Amniotic epithelial cell (primary cell): ENCODE measurements at regions not wholly inside any gene's neighbourhood (a gene's known extent, or its start where the extent isn't known, plus 50 kb on each side); places are given as distances from the start of the nearest gene placed in this dataset.
"Not testable (repeated sequence)": the region's sequence is repeated elsewhere in the genome, so short reads cannot be mapped to it uniquely, and the experiment has no call there.

Experiments
- DNase-seq: peaks from one replicate; pipeline ENCODE4 v3.0.0-alpha.2; 2010; ENCODE audit warnings: low read depth

GRCh38 chr6:27106382-27106781 lies 141.1 kb upstream of the PRSS16 start:
- DNase-seq: no peak

GRCh38 chr6:27111743-27112142 lies 135.8 kb upstream of the PRSS16 start:
- no peak for DNase-seq

GRCh38 chr6:27112974-27113373 lies 134.5 kb upstream of the PRSS16 start:
- no peak for DNase-seq

- DNase-seq: no peak
Measured at GRCh38 chr6:27119329-27119728, 128.2 kb upstream of the PRSS16 start.

- DNase-seq: no peak
Measured at GRCh38 chr6:27119761-27120160, 127.7 kb upstream of the PRSS16 start.

- no peak for DNase-seq
Measured at GRCh38 chr6:27121640-27122039, 125.9 kb upstream of the PRSS16 start.

- no peak for DNase-seq
Measured at GRCh38 chr6:27124252-27124657, 123.2 kb upstream of the PRSS16 start.

- no peak for DNase-seq
Measured at GRCh38 chr6:27126046-27126814, 121.3 kb upstream of the PRSS16 start.

- DNase-seq: peak; percentile 85
Measured at GRCh38 chr6:27126815-27127537, 120.5 kb upstream of the PRSS16 start.

- DNase-seq: not testable (repeated sequence)
Measured at GRCh38 chr6:27127874-27128273, 119.6 kb upstream of the PRSS16 start.

GRCh38 chr6:27128311-27129094 lies 119.0 kb upstream of the PRSS16 start:
- no peak for DNase-seq

GRCh38 chr6:27129095-27129815 lies 118.2 kb upstream of the PRSS16 start:
- DNase-seq: no peak

GRCh38 chr6:27129917-27130316 lies 117.6 kb upstream of the PRSS16 start:
- no peak for DNase-seq

GRCh38 chr6:27130668-27131428 lies 116.7 kb upstream of the PRSS16 start:
- DNase-seq: no peak

- not testable (repeated sequence) for DNase-seq
Measured at GRCh38 chr6:27132282-27132531, 115.3 kb upstream of the PRSS16 start.

- peak; percentile 100 for DNase-seq
Measured at GRCh38 chr6:27132532-27133280, 114.8 kb upstream of the PRSS16 start.

GRCh38 chr6:27133281-27134227 lies 113.9 kb upstream of the PRSS16 start:
- peak; percentile 69 for DNase-seq

- no peak for DNase-seq
Measured at GRCh38 chr6:27135087-27135657, 112.3 kb upstream of the PRSS16 start.

GRCh38 chr6:27136077-27136644 lies 111.3 kb upstream of the PRSS16 start:
- DNase-seq: no peak
